ENCODE measurements at regions not wholly inside any gene's neighbourhood (a gene's known extent, or its start where the extent isn't known, plus 50 kb on each side); places are given as distances from the start of the nearest gene placed in this dataset.

- no peak overlapping the region for H3K4me3 ChIP-seq (ENCODE audit: low read depth, low read length)
- TF ChIP-seq CTCF (IDR thresholded peaks at IDR 0.05; ENCODE audit: borderline replicate concordance, insufficient read depth, low read depth, low read length): no peak
These were observed 127.4 kb upstream of the SPACA1 start for GRCh38 chr6:87920245-87920644.

- H3K4me3 ChIP-seq (ENCODE audit: low read depth, low read length): no peak overlapping the region
- TF ChIP-seq CTCF (IDR thresholded peaks at IDR 0.05; ENCODE audit: borderline replicate concordance, insufficient read depth, low read depth, low read length): no peak
These were observed 128.2 kb upstream of the SPACA1 start for GRCh38 chr6:87919416-87919815.

- TF ChIP-seq CTCF (IDR thresholded peaks at IDR 0.05; ENCODE audit: borderline replicate concordance, insufficient read depth, low read depth, low read length): no peak
- no peak overlapping the region for H3K4me3 ChIP-seq (ENCODE audit: low read depth, low read length)
These were observed 128.6 kb upstream of the SPACA1 start for GRCh38 chr6:87919001-87919400.

GRCh38 chr6:87918461-87918941, 129.1 kb upstream of the SPACA1 start:
- H3K4me3 ChIP-seq (ENCODE audit: low read depth, low read length): no peak overlapping the region
- no peak for TF ChIP-seq CTCF (IDR thresholded peaks at IDR 0.05; ENCODE audit: borderline replicate concordance, insufficient read depth, low read depth, low read length)

GRCh38 chr6:87917886-87918285, 129.8 kb upstream of the SPACA1 start:
- no peak for TF ChIP-seq CTCF (IDR thresholded peaks at IDR 0.05; ENCODE audit: borderline replicate concordance, insufficient read depth, low read depth, low read length)

GRCh38 chr6:87916446-87916845, 131.2 kb upstream of the SPACA1 start:
- H3K4me3 ChIP-seq (ENCODE audit: low read depth, low read length): no peak overlapping the region
- TF ChIP-seq CTCF (IDR thresholded peaks at IDR 0.05; ENCODE audit: borderline replicate concordance, insufficient read depth, low read depth, low read length): no peak

More at GRCh38 chr6:87917886-87918285, 129.8 kb upstream of the SPACA1 start:
- H3K4me3 ChIP-seq (ENCODE audit: low read depth, low read length): no peak overlapping the region

- no peak overlapping the region for H3K4me3 ChIP-seq (ENCODE audit: low read depth, low read length)
- no peak for TF ChIP-seq CTCF (IDR thresholded peaks at IDR 0.05; ENCODE audit: borderline replicate concordance, insufficient read depth, low read depth, low read length)
These were observed 132.8 kb upstream of the SPACA1 start for GRCh38 chr6:87914637-87915395.
